Omental fat pad (tissue), 3 donors: ENCODE measurements at regions not wholly inside any gene's neighbourhood (a gene's known extent, or its start where the extent isn't known, plus 50 kb on each side); places are given as distances from the start of the nearest gene placed in this dataset.

Experiments
- ATAC-seq: fragments of 150-250 bp; one replicate; pipeline ENCODE4 v1.9.1; 2016; ENCODE audit warnings: mild to moderate bottlenecking, moderate library complexity; ENCODE audit not compliant: low FRiP score
- DNase-seq: peaks from one replicate; pipeline ENCODE4 v3.0.0-alpha.2; 2019; ENCODE audit warnings: low spot score
- CTCF ChIP-seq, 3 donors: fragments of 450-650 bp; IDR thresholded peaks; one replicate each; pipeline ENCODE4 v1.5.1; 2016 to 2017; ENCODE audit warnings: antibody characterized with exemption in 3 of 3, mild to moderate bottlenecking in 3 of 3, moderate library complexity in 2 of 3

- DNase-seq, result no peak
- TF ChIP-seq CTCF (IDR thresholded peaks at IDR 0.05), result no peak
These were observed 1421.2 kb upstream of the TENM4 start for GRCh38 chr11:80862011-80862410.

GRCh38 chr11:80861193-80861592 lies 1420.4 kb upstream of the TENM4 start:
- DNase-seq, result no peak
- TF ChIP-seq CTCF (IDR thresholded peaks at IDR 0.05), result no peak
- ATAC-seq, result no peak

More at GRCh38 chr11:80862011-80862410, 1421.2 kb upstream of the TENM4 start:
- no peak for ATAC-seq

- ATAC-seq (no peak), DNase-seq (no peak)
- no peak for TF ChIP-seq CTCF (IDR thresholded peaks at IDR 0.05)
These were observed 1419.8 kb upstream of the TENM4 start for GRCh38 chr11:80860632-80861031.

GRCh38 chr11:80856066-80856465 lies 1415.2 kb upstream of the TENM4 start:
- TF ChIP-seq CTCF (IDR thresholded peaks at IDR 0.05), result no peak
- no peak for ATAC-seq

GRCh38 chr11:80855426-80855825 lies 1414.6 kb upstream of the TENM4 start:
- TF ChIP-seq CTCF (IDR thresholded peaks at IDR 0.05), result no peak
- DNase-seq (no peak), ATAC-seq (no peak)

More at GRCh38 chr11:80856066-80856465, 1415.2 kb upstream of the TENM4 start:
- no peak for DNase-seq

GRCh38 chr11:80849253-80849652 lies 1408.4 kb upstream of the TENM4 start:
- DNase-seq (no peak), ATAC-seq (no peak)
- TF ChIP-seq CTCF (IDR thresholded peaks at IDR 0.05), result no peak

- no peak for TF ChIP-seq CTCF (IDR thresholded peaks at IDR 0.05)
- no peak for ATAC-seq
- no peak for DNase-seq
These were observed 1406.1 kb upstream of the TENM4 start for GRCh38 chr11:80846979-80847378.
